AG09319 (cell line): ENCODE measurements at regions not wholly inside any gene's neighbourhood (a gene's known extent, or its start where the extent isn't known, plus 50 kb on each side); places are given as distances from the start of the nearest gene placed in this dataset.

ENCODE experiments used
- DNase-seq: peaks from one replicate; pipeline ENCODE4 v3.0.0-alpha.2; 2010; ENCODE audit warnings: low read depth; ENCODE audit errors: extremely low read depth
- TF ChIP-seq, protein P1 (sequence below): IDR thresholded peaks from 2 replicates; pipeline ENCODE4 v1.5.1; 2011; ENCODE audit warnings: low read depth, mild to moderate bottlenecking, inconsistent platforms, low read length, moderate library complexity

DNA sequence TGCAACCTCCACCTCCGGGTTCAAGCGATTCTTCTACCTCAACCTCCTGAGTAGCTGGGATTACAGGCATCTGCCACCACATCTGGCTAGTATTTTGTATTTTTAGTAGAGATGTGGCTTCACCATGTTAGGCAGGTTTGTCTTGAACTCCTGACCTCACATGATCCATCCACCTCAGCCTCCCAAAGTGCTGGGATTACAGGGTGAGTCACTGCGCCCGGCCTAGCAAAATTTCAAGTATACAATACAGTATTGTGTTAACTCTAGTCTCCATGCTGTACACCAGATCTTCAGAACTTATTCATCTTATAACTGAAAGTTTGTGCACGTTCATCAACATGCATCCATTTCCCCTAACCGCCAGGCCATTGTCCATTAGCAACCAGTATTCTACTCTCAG is 115.1 kb upstream of the MDGA2 start:
- DNase-seq: no peak
- TF ChIP-seq, protein P1, sequence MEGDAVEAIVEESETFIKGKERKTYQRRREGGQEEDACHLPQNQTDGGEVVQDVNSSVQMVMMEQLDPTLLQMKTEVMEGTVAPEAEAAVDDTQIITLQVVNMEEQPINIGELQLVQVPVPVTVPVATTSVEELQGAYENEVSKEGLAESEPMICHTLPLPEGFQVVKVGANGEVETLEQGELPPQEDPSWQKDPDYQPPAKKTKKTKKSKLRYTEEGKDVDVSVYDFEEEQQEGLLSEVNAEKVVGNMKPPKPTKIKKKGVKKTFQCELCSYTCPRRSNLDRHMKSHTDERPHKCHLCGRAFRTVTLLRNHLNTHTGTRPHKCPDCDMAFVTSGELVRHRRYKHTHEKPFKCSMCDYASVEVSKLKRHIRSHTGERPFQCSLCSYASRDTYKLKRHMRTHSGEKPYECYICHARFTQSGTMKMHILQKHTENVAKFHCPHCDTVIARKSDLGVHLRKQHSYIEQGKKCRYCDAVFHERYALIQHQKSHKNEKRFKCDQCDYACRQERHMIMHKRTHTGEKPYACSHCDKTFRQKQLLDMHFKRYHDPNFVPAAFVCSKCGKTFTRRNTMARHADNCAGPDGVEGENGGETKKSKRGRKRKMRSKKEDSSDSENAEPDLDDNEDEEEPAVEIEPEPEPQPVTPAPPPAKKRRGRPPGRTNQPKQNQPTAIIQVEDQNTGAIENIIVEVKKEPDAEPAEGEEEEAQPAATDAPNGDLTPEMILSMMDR: no peak

DNA sequence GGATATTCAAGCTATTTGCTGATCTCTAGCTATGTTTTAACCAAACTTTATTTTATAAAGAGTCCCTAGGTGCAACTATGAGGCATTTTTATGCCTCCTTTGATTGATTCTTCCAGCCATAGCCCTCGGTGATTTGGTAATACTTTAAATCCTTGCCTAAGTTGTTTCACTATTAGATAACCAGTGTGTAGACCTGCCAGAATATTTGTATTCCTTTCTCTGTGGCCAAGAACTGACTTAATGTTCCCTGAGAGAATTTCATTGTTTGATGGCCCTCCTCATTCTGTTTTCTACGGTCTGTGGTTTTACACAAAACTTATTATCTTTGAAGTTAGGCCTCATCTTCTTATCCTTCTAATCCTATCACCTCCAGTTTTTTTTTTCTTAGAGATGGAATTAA is 109.7 kb upstream of the MDGA2 start:
- DNase-seq: no peak
- TF ChIP-seq, protein P1: no peak

DNA sequence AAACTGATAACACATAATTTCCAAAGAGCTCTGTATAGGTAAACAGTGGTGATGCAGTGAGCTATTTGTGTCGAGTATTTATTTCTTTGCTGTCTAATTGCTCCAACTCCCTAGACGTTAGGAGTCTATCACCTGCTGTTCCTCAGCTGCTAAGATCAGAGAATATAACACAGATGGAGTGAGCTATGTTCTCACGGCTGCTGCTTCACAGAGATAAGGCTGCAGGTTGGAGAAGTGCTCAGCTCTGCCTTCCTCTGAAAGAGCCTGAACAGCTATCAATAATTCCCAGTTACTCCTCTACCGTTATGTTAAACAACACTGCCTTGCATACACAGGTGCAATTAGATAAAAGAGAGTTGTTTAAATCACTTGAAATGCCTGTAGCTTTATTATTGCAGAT is 103.2 kb upstream of the MDGA2 start:
- TF ChIP-seq, protein P1: no peak
- DNase-seq: no peak

DNA sequence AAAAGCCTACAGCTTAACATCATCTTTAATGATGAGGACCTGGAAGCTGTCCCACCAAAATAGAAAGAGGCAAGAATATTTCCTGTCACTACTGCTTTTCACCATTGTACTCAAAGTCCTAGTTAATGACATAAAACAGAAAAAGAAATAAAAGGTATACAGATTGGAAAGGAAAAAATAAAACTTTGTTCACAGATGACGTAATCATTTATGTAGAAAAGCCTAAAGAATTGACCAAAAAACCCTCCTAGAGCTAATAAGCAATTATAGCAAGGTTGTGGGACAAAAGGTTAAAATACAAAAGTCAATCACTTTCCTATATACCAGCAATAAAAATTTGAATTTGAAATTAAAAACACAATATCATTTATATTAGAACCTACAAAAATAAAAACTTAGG is 97.2 kb upstream of the MDGA2 start:
- DNase-seq: no peak
- TF ChIP-seq, protein P1: no peak

DNA sequence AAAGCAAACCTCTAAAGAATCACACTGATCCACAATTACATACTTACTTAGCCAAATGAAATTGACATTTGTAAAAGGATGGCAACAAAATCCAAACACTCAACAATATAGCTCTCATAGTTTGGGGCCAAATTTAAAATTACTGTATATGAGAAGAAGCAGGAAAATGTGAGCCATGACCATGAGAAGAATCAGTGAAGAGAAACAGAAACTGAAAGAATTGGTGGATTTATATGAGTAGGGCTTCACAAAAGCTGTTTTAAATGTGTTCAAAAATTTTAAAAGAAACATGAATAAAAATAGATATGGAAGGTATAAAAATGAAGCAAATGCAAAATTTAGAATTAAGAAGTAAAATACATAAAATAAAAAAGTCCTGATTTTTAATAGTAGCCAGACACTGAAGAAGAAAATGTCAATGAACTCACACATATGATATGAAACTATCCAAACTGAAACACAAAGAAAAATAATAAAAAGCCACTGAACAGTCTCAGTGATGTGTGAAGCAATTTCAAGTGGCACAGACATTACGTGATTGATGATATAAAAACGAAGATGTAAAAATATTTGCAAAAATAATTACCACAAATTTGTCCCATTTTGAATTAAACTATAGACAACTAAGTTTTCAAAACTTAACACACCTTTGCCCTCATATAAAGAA is 87.9 kb upstream of the MDGA2 start:
- no peak for DNase-seq
- TF ChIP-seq, protein P1: no peak

DNA sequence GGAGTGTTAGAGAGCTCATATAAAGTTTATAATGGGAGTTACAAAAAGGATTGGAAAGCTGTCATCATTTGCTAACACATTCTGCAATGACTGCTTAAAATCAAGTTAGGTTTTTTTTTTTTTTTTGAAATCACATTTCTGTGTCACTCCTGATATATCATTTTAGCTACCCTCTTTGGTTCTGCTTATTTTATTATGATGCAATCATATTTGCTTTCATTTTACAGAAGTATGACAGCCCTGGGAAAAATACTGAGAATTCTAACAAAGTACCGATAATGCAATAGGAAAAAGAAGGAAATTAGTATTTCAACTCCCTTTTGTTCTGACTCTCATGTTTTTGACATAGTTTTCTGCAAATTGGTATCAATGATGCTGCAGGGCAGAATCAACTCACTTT is 71.6 kb upstream of the MDGA2 start:
- DNase-seq: no peak
- TF ChIP-seq, protein P1: no peak

DNA sequence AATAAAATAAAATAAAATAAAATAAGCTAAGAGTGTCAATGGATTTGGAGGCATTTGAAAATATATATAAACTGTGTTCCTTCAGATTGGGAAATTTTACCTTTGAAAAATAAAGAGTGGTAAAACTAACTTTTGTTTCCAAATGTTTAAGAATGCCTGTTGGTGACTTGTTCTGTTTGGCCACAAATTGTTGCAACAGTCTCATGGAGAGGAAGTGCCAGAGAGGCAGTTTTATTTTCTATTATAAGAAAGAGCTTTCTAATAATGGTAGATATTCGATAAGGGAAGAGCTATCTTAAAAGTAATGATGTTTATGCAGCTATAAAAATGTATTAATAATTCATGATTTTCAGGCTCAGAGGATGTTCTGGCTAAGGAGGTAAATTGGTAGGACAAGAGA is 68.8 kb upstream of the MDGA2 start:
- TF ChIP-seq, protein P1: no peak
- DNase-seq: no peak
